C4-2B (cell line): ENCODE measurements at regions not wholly inside any gene's neighbourhood (a gene's known extent, or its start where the extent isn't known, plus 50 kb on each side); places are given as distances from the start of the nearest gene placed in this dataset.

Source experiments
- ZFX ChIP-seq: fragments of 450-650 bp; IDR thresholded peaks from 2 replicates; pipeline ENCODE4 v1.6.1; 2017
- TF ChIP-seq, protein P1 (sequence below): fragments of 450-650 bp; conservative IDR thresholded peaks from 2 replicates; pipeline ENCODE4 v1.5.1; 2017; ENCODE audit warnings: mild to moderate bottlenecking

DNA sequence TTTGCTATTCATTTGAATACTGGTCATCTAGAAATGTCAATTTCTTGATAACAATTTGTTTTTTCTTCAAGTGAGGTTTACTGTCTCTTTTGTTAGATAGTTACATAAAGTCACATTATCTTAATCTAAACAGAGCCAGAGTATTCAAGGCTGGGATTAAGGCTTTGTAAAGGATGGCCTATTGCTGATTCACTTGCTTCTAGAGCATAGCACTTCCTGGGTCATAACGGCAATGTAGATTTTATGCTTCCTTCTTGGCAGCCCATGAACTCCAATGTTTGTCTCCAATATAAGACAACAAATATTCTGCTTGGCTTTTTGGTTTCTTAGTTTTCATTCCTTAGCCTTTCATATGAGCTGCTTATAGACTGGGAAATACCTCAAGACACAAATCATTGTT, 2007.9 kb upstream of the CDH6 start:
- TF ChIP-seq, protein P1, sequence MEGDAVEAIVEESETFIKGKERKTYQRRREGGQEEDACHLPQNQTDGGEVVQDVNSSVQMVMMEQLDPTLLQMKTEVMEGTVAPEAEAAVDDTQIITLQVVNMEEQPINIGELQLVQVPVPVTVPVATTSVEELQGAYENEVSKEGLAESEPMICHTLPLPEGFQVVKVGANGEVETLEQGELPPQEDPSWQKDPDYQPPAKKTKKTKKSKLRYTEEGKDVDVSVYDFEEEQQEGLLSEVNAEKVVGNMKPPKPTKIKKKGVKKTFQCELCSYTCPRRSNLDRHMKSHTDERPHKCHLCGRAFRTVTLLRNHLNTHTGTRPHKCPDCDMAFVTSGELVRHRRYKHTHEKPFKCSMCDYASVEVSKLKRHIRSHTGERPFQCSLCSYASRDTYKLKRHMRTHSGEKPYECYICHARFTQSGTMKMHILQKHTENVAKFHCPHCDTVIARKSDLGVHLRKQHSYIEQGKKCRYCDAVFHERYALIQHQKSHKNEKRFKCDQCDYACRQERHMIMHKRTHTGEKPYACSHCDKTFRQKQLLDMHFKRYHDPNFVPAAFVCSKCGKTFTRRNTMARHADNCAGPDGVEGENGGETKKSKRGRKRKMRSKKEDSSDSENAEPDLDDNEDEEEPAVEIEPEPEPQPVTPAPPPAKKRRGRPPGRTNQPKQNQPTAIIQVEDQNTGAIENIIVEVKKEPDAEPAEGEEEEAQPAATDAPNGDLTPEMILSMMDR, result no peak
- TF ChIP-seq ZFX, result no peak
